HepG2 (cell line): ENCODE measurements at regions not wholly inside any gene's neighbourhood (a gene's known extent, or its start where the extent isn't known, plus 50 kb on each side); places are given as distances from the start of the nearest gene placed in this dataset.

Source experiments
- AKAP8 ChIP-seq: sonication (generic); formaldehyde crosslinking; IDR thresholded peaks from 2 replicates; pipeline ENCODE4 v1.5.1; 2020; ENCODE audit warnings: mild to moderate bottlenecking, missing genetic modification reagents
- ATRX ChIP-seq: sonication (generic); formaldehyde crosslinking; IDR thresholded peaks from 2 replicates; pipeline ENCODE4 v1.4.0; 2020; ENCODE audit warnings: missing genetic modification reagents, borderline replicate concordance
- CBX5 ChIP-seq: sonication (generic); formaldehyde crosslinking; IDR thresholded peaks from 2 replicates; pipeline ENCODE4 v1.4.0; 2020; ENCODE audit warnings: missing genetic modification reagents, borderline replicate concordance
- CCAR2 ChIP-seq: fragments of 200-400 bp; formaldehyde crosslinking; optimal IDR thresholded peaks from 2 replicates; pipeline ENCODE3; 2018; ENCODE audit warnings: low read depth, mild to moderate bottlenecking, low read length, moderate library complexity
- GFI1 ChIP-seq: sonication (generic); formaldehyde crosslinking; IDR thresholded peaks from 2 replicates; pipeline ENCODE4 v1.5.0; 2020; ENCODE audit warnings: missing genetic modification reagents, mild to moderate bottlenecking, borderline replicate concordance
- HHEX ChIP-seq: IDR thresholded peaks from 2 replicates; pipeline ENCODE4 v1.6.1; 2016; ENCODE audit warnings: control low read depth
- ISX ChIP-seq: sonication (generic); formaldehyde crosslinking; conservative IDR thresholded peaks from 2 replicates; pipeline ENCODE4 v1.5.0; 2020; ENCODE audit warnings: missing genetic modification reagents
- PTBP1 ChIP-seq: fragments of 200-400 bp; formaldehyde crosslinking; IDR thresholded peaks from 2 replicates; pipeline ENCODE4 v1.6.1; 2018; ENCODE audit warnings: low read length, low read depth; ENCODE audit not compliant: poor library complexity, severe bottlenecking
- SIN3A ChIP-seq: IDR thresholded peaks from 2 replicates; pipeline ENCODE4 v1.6.1; 2011; ENCODE audit warnings: low read depth, mild to moderate bottlenecking, control low read depth, low read length, borderline replicate concordance
- SIX4 ChIP-seq: sonication (generic); formaldehyde crosslinking; IDR thresholded peaks from 2 replicates; pipeline ENCODE4 v1.4.0; 2020; ENCODE audit warnings: missing genetic modification reagents
- SOX6 ChIP-seq, 2 experiments: fragments of 450-650 bp in 1 of 2; sonication (generic) in 1 of 2; formaldehyde crosslinking in 1 of 2; IDR thresholded peaks; 2 replicates each; pipeline versions ENCODE4 v1.4.0 to v1.6.1; 2017 to 2020; ENCODE audit warnings: antibody characterized with exemption in 1 of 2, mild to moderate bottlenecking in 1 of 2, missing genetic modification reagents in 1 of 2
- SP1 ChIP-seq, 2 experiments: fragments of 450-650 bp in 1 of 2; sonication (generic) in 1 of 2; formaldehyde crosslinking in 1 of 2; IDR thresholded peaks; 2 replicates each; pipeline versions ENCODE4 v1.4.0 to v1.6.1; 2016 to 2020; ENCODE audit warnings: missing genetic modification reagents in 1 of 2
- TARDBP ChIP-seq: sonication (generic); formaldehyde crosslinking; IDR thresholded peaks from 2 replicates; pipeline ENCODE4 v1.8.0; 2022; ENCODE audit warnings: mild to moderate bottlenecking, missing genetic modification reagents
- ZNF121 ChIP-seq: sonication (generic); formaldehyde crosslinking; IDR thresholded peaks from 2 replicates; pipeline ENCODE4 v1.5.0; 2020; ENCODE audit warnings: mild to moderate bottlenecking, missing genetic modification reagents
- ZNF124 ChIP-seq: sonication (generic); formaldehyde crosslinking; IDR thresholded peaks from 2 replicates; pipeline ENCODE4 v1.4.0; 2020; ENCODE audit warnings: missing genetic modification reagents
- ZNF33A ChIP-seq: sonication (generic); formaldehyde crosslinking; IDR thresholded peaks from 2 replicates; pipeline ENCODE4 v1.5.1; 2020; ENCODE audit warnings: missing genetic modification reagents, mild to moderate bottlenecking, moderate library complexity, borderline replicate concordance
- ZNF451 ChIP-seq: sonication (generic); formaldehyde crosslinking; IDR thresholded peaks from 2 replicates; pipeline ENCODE4 v1.5.0; 2020; ENCODE audit warnings: mild to moderate bottlenecking, missing genetic modification reagents
- ZNF556 ChIP-seq: sonication (generic); formaldehyde crosslinking; IDR thresholded peaks from 2 replicates; pipeline ENCODE4 v1.4.0; 2020; ENCODE audit warnings: mild to moderate bottlenecking, missing genetic modification reagents, borderline replicate concordance
- ZNF598 ChIP-seq: sonication (generic); formaldehyde crosslinking; IDR thresholded peaks from 2 replicates; pipeline ENCODE4 v1.5.1; 2020; ENCODE audit warnings: mild to moderate bottlenecking, missing genetic modification reagents, borderline replicate concordance
- ZNF724P ChIP-seq: sonication (generic); formaldehyde crosslinking; IDR thresholded peaks from 2 replicates; pipeline ENCODE4 v1.8.0; 2022; ENCODE audit warnings: missing genetic modification reagents, borderline replicate concordance
- TF ChIP-seq, protein P1 (sequence below): sonication (generic); formaldehyde crosslinking; IDR thresholded peaks from 2 replicates; pipeline ENCODE4 v1.8.1; 2022; ENCODE audit warnings: mild to moderate bottlenecking, missing genetic modification reagents
- TF ChIP-seq, protein P2 (sequence below): sonication (generic); formaldehyde crosslinking; IDR thresholded peaks from 2 replicates; pipeline ENCODE4 v1.5.1; 2020; ENCODE audit warnings: mild to moderate bottlenecking, moderate library complexity, missing genetic modification reagents
- TF ChIP-seq, protein P3 (sequence below): sonication (generic); formaldehyde crosslinking; IDR thresholded peaks from 2 replicates; pipeline ENCODE4 v1.8.0; 2022; ENCODE audit warnings: mild to moderate bottlenecking, missing genetic modification reagents, moderate library complexity

DNA sequence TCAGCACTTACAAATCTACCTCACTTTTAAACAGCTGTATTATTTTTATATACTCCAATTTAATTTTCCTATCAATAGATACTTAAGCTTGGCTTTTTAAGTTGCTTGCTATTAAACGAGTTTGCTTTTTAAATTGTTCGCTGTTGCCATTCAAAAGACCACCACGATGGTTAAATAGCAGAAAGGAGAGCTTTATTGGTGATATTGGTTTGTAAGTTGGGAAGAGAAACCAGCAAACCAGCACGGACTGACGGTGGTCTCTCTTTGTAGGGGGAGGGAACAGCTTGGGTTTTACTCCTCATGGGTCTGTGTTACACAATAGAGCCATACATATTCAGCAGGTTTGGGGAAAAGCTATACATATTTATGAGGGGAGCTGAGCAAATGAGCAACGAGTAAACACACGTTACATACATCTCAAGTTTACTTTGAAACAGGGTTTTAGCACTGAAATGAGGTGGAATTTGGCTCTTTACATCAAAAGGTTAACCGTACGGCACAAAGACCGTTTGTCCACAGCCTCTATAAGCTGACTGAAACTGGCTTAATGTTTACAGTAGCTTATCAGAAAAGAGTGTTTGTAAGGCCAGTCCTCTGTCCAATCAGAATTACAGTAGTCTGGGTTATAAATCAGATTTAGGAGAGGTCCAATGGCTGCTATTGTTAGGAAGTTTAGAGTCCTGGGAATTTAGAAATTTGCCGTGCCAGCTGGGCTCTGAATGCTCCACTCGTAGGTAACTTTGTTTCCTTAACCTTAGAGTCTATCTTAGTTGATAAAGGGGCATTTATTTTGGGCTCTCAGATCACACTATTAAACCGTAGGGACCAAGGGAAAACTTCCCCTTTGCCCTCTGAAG lies 69.7 kb upstream of the DHRS4 start (continued):
- TF ChIP-seq, protein P1, sequence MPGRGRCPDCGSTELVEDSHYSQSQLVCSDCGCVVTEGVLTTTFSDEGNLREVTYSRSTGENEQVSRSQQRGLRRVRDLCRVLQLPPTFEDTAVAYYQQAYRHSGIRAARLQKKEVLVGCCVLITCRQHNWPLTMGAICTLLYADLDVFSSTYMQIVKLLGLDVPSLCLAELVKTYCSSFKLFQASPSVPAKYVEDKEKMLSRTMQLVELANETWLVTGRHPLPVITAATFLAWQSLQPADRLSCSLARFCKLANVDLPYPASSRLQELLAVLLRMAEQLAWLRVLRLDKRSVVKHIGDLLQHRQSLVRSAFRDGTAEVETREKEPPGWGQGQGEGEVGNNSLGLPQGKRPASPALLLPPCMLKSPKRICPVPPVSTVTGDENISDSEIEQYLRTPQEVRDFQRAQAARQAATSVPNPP (CRISPR knock-in tag), result no peak
- peak; percentile 16; the same call in 1 of the 2 replicates for TF ChIP-seq ZNF598 (CRISPR knock-in tag)
- peak; percentile 84; the same call in 1 of the 2 replicates for TF ChIP-seq AKAP8 (CRISPR knock-in tag)
- TF ChIP-seq, protein P2, sequence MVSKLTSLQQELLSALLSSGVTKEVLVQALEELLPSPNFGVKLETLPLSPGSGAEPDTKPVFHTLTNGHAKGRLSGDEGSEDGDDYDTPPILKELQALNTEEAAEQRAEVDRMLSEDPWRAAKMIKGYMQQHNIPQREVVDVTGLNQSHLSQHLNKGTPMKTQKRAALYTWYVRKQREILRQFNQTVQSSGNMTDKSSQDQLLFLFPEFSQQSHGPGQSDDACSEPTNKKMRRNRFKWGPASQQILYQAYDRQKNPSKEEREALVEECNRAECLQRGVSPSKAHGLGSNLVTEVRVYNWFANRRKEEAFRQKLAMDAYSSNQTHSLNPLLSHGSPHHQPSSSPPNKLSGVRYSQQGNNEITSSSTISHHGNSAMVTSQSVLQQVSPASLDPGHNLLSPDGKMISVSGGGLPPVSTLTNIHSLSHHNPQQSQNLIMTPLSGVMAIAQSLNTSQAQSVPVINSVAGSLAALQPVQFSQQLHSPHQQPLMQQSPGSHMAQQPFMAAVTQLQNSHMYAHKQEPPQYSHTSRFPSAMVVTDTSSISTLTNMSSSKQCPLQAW (CRISPR knock-in tag), result peak; percentile 84
- TF ChIP-seq SOX6 (IDR thresholded peaks at IDR 0.05), result no peak
- TF ChIP-seq SOX6 (CRISPR knock-in tag; IDR thresholded peaks at IDR 0.05), result peak; percentile 98
- TF ChIP-seq, protein P3, sequence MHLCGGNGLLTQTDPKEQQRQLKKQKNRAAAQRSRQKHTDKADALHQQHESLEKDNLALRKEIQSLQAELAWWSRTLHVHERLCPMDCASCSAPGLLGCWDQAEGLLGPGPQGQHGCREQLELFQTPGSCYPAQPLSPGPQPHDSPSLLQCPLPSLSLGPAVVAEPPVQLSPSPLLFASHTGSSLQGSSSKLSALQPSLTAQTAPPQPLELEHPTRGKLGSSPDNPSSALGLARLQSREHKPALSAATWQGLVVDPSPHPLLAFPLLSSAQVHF (CRISPR knock-in tag), result no peak
- TF ChIP-seq ISX (CRISPR knock-in tag), result no peak
- peak; percentile 96 for TF ChIP-seq GFI1 (CRISPR knock-in tag)
- peak; percentile 68; the same call in 1 of the 2 replicates for TF ChIP-seq ZNF556 (CRISPR knock-in tag)
- 0 out of 2 replicates have a peak, but pooled peaks have one; percentile 46 for TF ChIP-seq ZNF451 (CRISPR knock-in tag)
- TF ChIP-seq SIX4 (CRISPR knock-in tag), result peak; percentile 81
- TF ChIP-seq SP1 (IDR thresholded peaks at IDR 0.05), result no peak
- TF ChIP-seq SP1 (CRISPR knock-in tag; IDR thresholded peaks at IDR 0.05), result peak; percentile 45; the same call in 1 of the 2 replicates
- TF ChIP-seq ZNF121 (CRISPR knock-in tag), result no peak
- TF ChIP-seq CBX5, result no peak
- peak; percentile 96 for TF ChIP-seq TARDBP (CRISPR knock-in tag)
- peak; percentile 72; the same call in 1 of the 2 replicates for TF ChIP-seq ZNF33A (CRISPR knock-in tag)
- TF ChIP-seq PTBP1, result no peak
- no peak for TF ChIP-seq ATRX (CRISPR knock-in tag)
- no peak for TF ChIP-seq SIN3A
- peak; percentile 96 for TF ChIP-seq CCAR2
- no peak for TF ChIP-seq ZNF724P (CRISPR knock-in tag)
- peak; percentile 96 for TF ChIP-seq HHEX (CRISPR knock-in tag)
- peak; percentile 83; the same call in 1 of the 2 replicates for TF ChIP-seq ZNF124 (CRISPR knock-in tag)
